Endothelial cell of umbilical vein (primary cell): ENCODE measurements at regions not wholly inside any gene's neighbourhood (a gene's known extent, or its start where the extent isn't known, plus 50 kb on each side); places are given as distances from the start of the nearest gene placed in this dataset.

Source experiments
- BruUV-seq: library from RNA; stranded (reverse); fragments of 400-500 nt; replicated peaks from 2 replicates; lab custom pipeline; 2021; lab: Mats Ljungman, UMichigan
- CTCF ChIA-PET: fragments of 300-600, 350-600 bp; sonication (Branson Sonifier 250); formaldehyde crosslinking; loops from one replicate; lab custom pipeline; 2021; ENCODE audit warnings: antibody characterized with exemption, inconsistent platforms; lab: Charles Lee
- POLR2A ChIA-PET: fragments of 300-600, 350-600 bp; sonication (Branson Sonifier 250); formaldehyde crosslinking; loops from one replicate; lab custom pipeline; 2021; ENCODE audit warnings: antibody characterized with exemption, inconsistent platforms; lab: Charles Lee
- DNase-seq: peaks from one replicate; pipeline ENCODE4 v3.0.0-alpha.2; 2011; ENCODE audit warnings: low read depth, low spot score
- FAIRE-seq: peaks from 2 replicates; lab custom pipeline; 2011; peaks lifted over from hg19 to GRCh38; lab: Jason Lieb, UNC
- H2AFZ ChIP-seq: 2 replicates; pipeline ENCODE4 v1.6.0; 2012; ENCODE audit warnings: low read depth, low read length, control low read depth, inconsistent platforms
- H3K27ac ChIP-seq: 2 replicates; pipeline ENCODE4 v1.5.1; 2011; ENCODE audit warnings: low read depth, mild to moderate bottlenecking, control low read depth, low read length, moderate library complexity; ENCODE audit not compliant: insufficient read depth
- H3K27me3 ChIP-seq, 2 experiments: 2 replicates each; pipeline versions ENCODE4 v1.6.0 to v1.6.1; 2011; ENCODE audit warnings: low read length in 2 of 2, mixed read lengths in 1 of 2; ENCODE audit not compliant: control insufficient read depth in 2 of 2, insufficient read depth in 2 of 2
- H3K36me3 ChIP-seq, 2 experiments: 2 replicates in 1 of 2; 3 replicates in 1 of 2; pipeline ENCODE4 v1.5.1; 2011; ENCODE audit warnings: low read length in 2 of 2, mild to moderate bottlenecking in 1 of 2, moderate library complexity in 1 of 2; ENCODE audit not compliant: control insufficient read depth in 2 of 2, insufficient read depth in 2 of 2; ENCODE audit errors: extremely low read depth in 1 of 2
- H3K4me1 ChIP-seq: 3 replicates; pipeline ENCODE4 v1.5.1; 2011; ENCODE audit warnings: mild to moderate bottlenecking, low read length; ENCODE audit not compliant: control insufficient read depth, insufficient read depth; ENCODE audit errors: extremely low read depth
- H3K4me2 ChIP-seq: 2 replicates; pipeline ENCODE4 v1.6.1; 2011; ENCODE audit warnings: low read length, control low read depth, mixed read lengths; ENCODE audit not compliant: insufficient read depth
- H3K4me3 ChIP-seq, 3 experiments: fragments of 200-600 bp in 1 of 3; sonication (generic), shearing (Covaris generic) in 1 of 3; replicated peaks in 1 of 3; 2 replicates each; pipeline ENCODE4 v1.5.1; 2011 to 2016; ENCODE audit warnings: control low read depth in 3 of 3, low read length in 3 of 3, mild to moderate bottlenecking in 2 of 3, inconsistent platforms in 1 of 3, low read depth in 1 of 3, moderate library complexity in 1 of 3; ENCODE audit not compliant: insufficient read depth in 1 of 3
- H3K79me2 ChIP-seq: 2 replicates; pipeline ENCODE4 v1.6.0; 2012; ENCODE audit warnings: low read length, inconsistent platforms; ENCODE audit not compliant: control insufficient read depth, insufficient read depth
- H3K9ac ChIP-seq: replicated peaks from 2 replicates; pipeline ENCODE3; 2011; ENCODE audit warnings: low read length, control low read depth; ENCODE audit not compliant: insufficient read depth; ENCODE audit errors: extremely low read depth
- H3K9me1 ChIP-seq: replicated peaks from 3 replicates; pipeline ENCODE4 v1.6.0; 2011; ENCODE audit warnings: mild to moderate bottlenecking, low read length; ENCODE audit not compliant: control insufficient read depth, insufficient read depth; ENCODE audit errors: extremely low read depth
- H3K9me3 ChIP-seq: replicated peaks from 2 replicates; pipeline ENCODE4 v1.5.1; 2012; ENCODE audit warnings: low read length, inconsistent platforms; ENCODE audit not compliant: control insufficient read depth, insufficient read depth
- H4K20me1 ChIP-seq: replicated peaks from 2 replicates; pipeline ENCODE3; 2011; ENCODE audit warnings: mild to moderate bottlenecking, low read length; ENCODE audit not compliant: control insufficient read depth, insufficient read depth; ENCODE audit errors: extremely low read depth
- CTCF ChIP-seq, 2 donors: IDR thresholded peaks; 1 replicate in 1 of 2; 2 replicates in 1 of 2; pipeline ENCODE4 v1.5.1; 2011; ENCODE audit warnings: low read length in 2 of 2, mild to moderate bottlenecking in 2 of 2, moderate library complexity in 2 of 2, control low read depth in 1 of 2, inconsistent platforms in 1 of 2, low read depth in 1 of 2; ENCODE audit not compliant: insufficient read depth in 1 of 2; ENCODE audit errors: extremely low read depth in 1 of 2
- EZH2 ChIP-seq: IDR thresholded peaks from 2 replicates; pipeline ENCODE4 v1.6.1; 2012; ENCODE audit warnings: borderline replicate concordance, low read depth, mild to moderate bottlenecking, moderate library complexity, low read length, inconsistent platforms; ENCODE audit not compliant: severe bottlenecking
- FOS ChIP-seq: IDR thresholded peaks from 2 replicates; pipeline ENCODE4 v1.6.1; 2011; ENCODE audit warnings: mild to moderate bottlenecking, low read length, moderate library complexity, borderline replicate concordance; ENCODE audit not compliant: insufficient read depth
- GATA2 ChIP-seq: IDR thresholded peaks from 2 replicates; pipeline ENCODE4 v1.7.0; 2011; ENCODE audit warnings: low read depth, mild to moderate bottlenecking, moderate library complexity, mixed read lengths, low read length; ENCODE audit not compliant: insufficient read length, insufficient read depth
- JUN ChIP-seq: IDR thresholded peaks from 2 replicates; pipeline ENCODE4 v1.6.1; 2011; ENCODE audit warnings: borderline replicate concordance, low read depth; ENCODE audit not compliant: insufficient read length, insufficient read depth
- MAX ChIP-seq: IDR thresholded peaks from 2 replicates; pipeline ENCODE4 v1.6.1; 2011; ENCODE audit not compliant: insufficient read depth, insufficient read length
- MYC ChIP-seq: IDR thresholded peaks from one replicate; pipeline ENCODE4 v1.6.1; 2011; ENCODE audit warnings: mild to moderate bottlenecking, low read depth, low read length
- POLR2A ChIP-seq: IDR thresholded peaks from 2 replicates; pipeline ENCODE4 v1.6.1; 2012; ENCODE audit warnings: low read depth, mild to moderate bottlenecking, control low read depth, low read length
- POLR2AphosphoS5 ChIP-seq: IDR thresholded peaks from 2 replicates; pipeline ENCODE4 v1.6.1; 2012; ENCODE audit warnings: low read depth, mild to moderate bottlenecking, control low read depth, low read length, moderate library complexity; ENCODE audit not compliant: insufficient read depth
- dilution Hi-C: fragments of 300-500 bp; cut with MboI; formaldehyde crosslinking; loops from one replicate; pipeline ENCODE4 v1.15.0; 2019; ENCODE audit warnings: low sequenced_read_pairs; ENCODE audit not compliant: extremely low pct_ligation_motif_present
- intact Hi-C: fragments of 100-400 bp; cut with micrococcal nuclease; formaldehyde crosslinking; loops from one replicate; pipeline ENCODE4 v1.10.0; 2022

DNA sequence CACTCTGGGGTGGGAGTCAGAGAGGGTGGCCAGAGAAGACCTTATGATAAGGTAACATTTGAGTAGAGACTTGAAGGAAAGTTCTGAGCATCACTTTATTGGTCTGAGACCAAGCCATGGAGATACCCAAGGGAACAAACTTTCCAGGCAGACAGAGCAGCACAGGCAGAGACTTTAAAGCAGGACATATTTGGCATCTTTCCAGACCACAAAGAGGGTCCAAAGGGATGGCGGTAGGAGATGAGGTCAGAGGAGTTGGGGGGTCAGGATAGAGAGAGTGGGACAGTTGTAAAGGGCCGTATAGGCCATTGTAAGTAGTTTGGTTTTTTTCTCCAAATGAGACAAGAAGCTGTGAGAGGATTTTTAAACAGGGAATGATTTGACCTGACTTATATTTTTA lies 344.4 kb downstream of the SEC23A start:
- TF ChIP-seq JUN (no peak), POLR2AphosphoS5 (no peak), EZH2 (no peak), GATA2 (no peak), CTCF (IDR thresholded peaks at IDR 0.05; ENCODE audit: extremely low read depth in 1 of 2, insufficient read depth in 1 of 2, low read depth in 1 of 2, low read length in 2 of 2) (no peak), FOS (no peak), POLR2A (no peak), MYC (no peak), MAX (no peak)
- Histone ChIP-seq H3K9me3 (no peaks in the 10 kb centered on the region), H3K79me2 (no peaks in the 10 kb centered on the region), H3K4me3 (no peak overlapping the region), H4K20me1 (no peaks in the 10 kb centered on the region), H3K4me2 (no peak overlapping the region), H3K9ac (no peak overlapping the region), H3K36me3 (no peaks in the 10 kb centered on the region), H3K9me1 (no peaks in the 10 kb centered on the region), H3K27ac (no peak overlapping the region), H3K27me3 (no peaks in the 10 kb centered on the region), H3K4me1 (peaks cover 9% of the 10 kb centered on the region), H2AFZ (no peak overlapping the region)
- CTCF ChIA-PET = no interaction called here
- POLR2A ChIA-PET = no interaction called here
- BruUV-seq = no TSS peak
- FAIRE-seq = no peak
- dilution Hi-C loops (no loop called here), intact Hi-C loops (no loop called here)
- no peak for DNase-seq
